Neural progenitor cell (in vitro differentiated cells): ENCODE measurements at regions not wholly inside any gene's neighbourhood (a gene's known extent, or its start where the extent isn't known, plus 50 kb on each side); places are given as distances from the start of the nearest gene placed in this dataset.

ENCODE experiments used
- DNase-seq: peaks from one replicate; pipeline ENCODE4 v3.0.0-alpha.2; 2016; ENCODE audit warnings: low spot score
- H2AFZ ChIP-seq: fragments of 200-600 bp; sonication (generic); replicated peaks from 2 replicates; pipeline ENCODE4 v1.6.1; 2016; ENCODE audit warnings: antibody characterized with exemption
- H3F3A ChIP-seq: fragments of 200-600 bp; sonication (generic); 2 replicates; pipeline ENCODE4 v1.6.1; 2016; ENCODE audit warnings: antibody characterized with exemption, low read depth
- H3K27ac ChIP-seq: fragments of 200-600 bp; sonication (generic); 2 replicates; pipeline ENCODE4 v1.5.1; 2016; ENCODE audit warnings: mild to moderate bottlenecking
- H3K27me3 ChIP-seq: fragments of 200-600 bp; sonication (generic); 2 replicates; pipeline ENCODE4 v1.6.1; 2016; ENCODE audit warnings: mild to moderate bottlenecking, moderate library complexity
- H3K36me3 ChIP-seq: fragments of 200-600 bp; sonication (generic); 2 replicates; pipeline ENCODE4 v1.5.1; 2016
- H3K4me1 ChIP-seq: fragments of 200-600 bp; sonication (generic); 2 replicates; pipeline ENCODE4 v1.6.1; 2016; ENCODE audit warnings: mixed run types
- H3K4me2 ChIP-seq: fragments of 200-600 bp; sonication (generic); 2 replicates; pipeline ENCODE4 v1.6.1; 2016
- H3K4me3 ChIP-seq: fragments of 200-600 bp; sonication (generic); 2 replicates; pipeline ENCODE4 v1.5.1; 2016
- H3K79me2 ChIP-seq: fragments of 200-600 bp; sonication (generic); 2 replicates; pipeline ENCODE4 v1.6.1; 2016; ENCODE audit warnings: low read depth
- H3K9ac ChIP-seq: fragments of 200-600 bp; sonication (generic); 2 replicates; pipeline ENCODE4 v1.6.1; 2016
- H3K9me3 ChIP-seq: fragments of 200-600 bp; sonication (generic); 2 replicates; pipeline ENCODE4 v1.5.1; 2016; ENCODE audit warnings: low read depth
- H4K20me1 ChIP-seq: fragments of 200-600 bp; sonication (generic); 2 replicates; pipeline ENCODE4 v1.6.1; 2016; ENCODE audit warnings: low read depth
- H3K27ac Mint-ChIP-seq: 3 replicates; pipeline ENCODE4 v1.8.0; 2021; ENCODE audit warnings: mixed read lengths
- H3K27me3 Mint-ChIP-seq: 2 replicates; pipeline ENCODE4 v1.8.0; 2022; ENCODE audit warnings: low read depth, mild to moderate bottlenecking, inconsistent platforms, moderate library complexity, mixed read lengths; ENCODE audit not compliant: insufficient read depth
- H3K36me3 Mint-ChIP-seq: 3 replicates; pipeline ENCODE4 v1.8.0; 2021; ENCODE audit warnings: mixed read lengths
- H3K4me1 Mint-ChIP-seq: 3 replicates; pipeline ENCODE4 v1.8.0; 2021; ENCODE audit warnings: mixed read lengths
- H3K4me3 Mint-ChIP-seq: 3 replicates; pipeline ENCODE4 v1.8.0; 2021; ENCODE audit warnings: mild to moderate bottlenecking, moderate library complexity, mixed read lengths
- H3K9me3 Mint-ChIP-seq: 3 replicates; pipeline ENCODE4 v1.8.0; 2020; ENCODE audit warnings: mixed read lengths
- CTCF ChIP-seq: fragments of 200-600 bp; sonication (generic); IDR thresholded peaks from 2 replicates; pipeline ENCODE4 v1.5.1; 2017; ENCODE audit warnings: antibody characterized with exemption, mild to moderate bottlenecking
- EZH2 ChIP-seq: fragments of 200-600 bp; sonication (generic); IDR thresholded peaks from 2 replicates; pipeline ENCODE4 v1.6.1; 2017; ENCODE audit warnings: antibody characterized with exemption, mild to moderate bottlenecking, moderate library complexity
- EZH2phosphoT487 ChIP-seq: fragments of 200-600 bp; sonication (generic); IDR thresholded peaks from 2 replicates; pipeline ENCODE4 v1.6.1; 2017; ENCODE audit warnings: antibody characterized with exemption

- H3K4me3 ChIP-seq = no peak overlapping the region
- no peak for DNase-seq
- no peaks in the 10 kb centered on the region for H3K9me3 ChIP-seq
- H3K27ac ChIP-seq = no peak overlapping the region
- TF ChIP-seq EZH2phosphoT487 (no peak), CTCF (no peak), EZH2 (no peak)
- H4K20me1 ChIP-seq = no peaks in the 10 kb centered on the region
- Mint-ChIP-seq H3K4me3 (no peak overlapping the region), H3K36me3 (no peaks in the 10 kb centered on the region), H3K27me3 (no peaks in the 10 kb centered on the region), H3K9me3 (no peaks in the 10 kb centered on the region), H3K4me1 (peaks cover 12% of the 10 kb centered on the region), H3K27ac (no peak overlapping the region)
- H3K36me3 ChIP-seq = no peaks in the 10 kb centered on the region
- H3K9ac ChIP-seq = no peak overlapping the region
- H3F3A ChIP-seq = no peaks in the 10 kb centered on the region
- no peaks in the 10 kb centered on the region for H3K4me1 ChIP-seq
- no peak overlapping the region for H3K4me2 ChIP-seq
- no peaks in the 10 kb centered on the region for H3K27me3 ChIP-seq
- H2AFZ ChIP-seq = no peak overlapping the region
- no peaks in the 10 kb centered on the region for H3K79me2 ChIP-seq
Observed at GRCh38 chr3:137116619-137117018, 158.8 kb downstream of the IL20RB start.

DNA sequence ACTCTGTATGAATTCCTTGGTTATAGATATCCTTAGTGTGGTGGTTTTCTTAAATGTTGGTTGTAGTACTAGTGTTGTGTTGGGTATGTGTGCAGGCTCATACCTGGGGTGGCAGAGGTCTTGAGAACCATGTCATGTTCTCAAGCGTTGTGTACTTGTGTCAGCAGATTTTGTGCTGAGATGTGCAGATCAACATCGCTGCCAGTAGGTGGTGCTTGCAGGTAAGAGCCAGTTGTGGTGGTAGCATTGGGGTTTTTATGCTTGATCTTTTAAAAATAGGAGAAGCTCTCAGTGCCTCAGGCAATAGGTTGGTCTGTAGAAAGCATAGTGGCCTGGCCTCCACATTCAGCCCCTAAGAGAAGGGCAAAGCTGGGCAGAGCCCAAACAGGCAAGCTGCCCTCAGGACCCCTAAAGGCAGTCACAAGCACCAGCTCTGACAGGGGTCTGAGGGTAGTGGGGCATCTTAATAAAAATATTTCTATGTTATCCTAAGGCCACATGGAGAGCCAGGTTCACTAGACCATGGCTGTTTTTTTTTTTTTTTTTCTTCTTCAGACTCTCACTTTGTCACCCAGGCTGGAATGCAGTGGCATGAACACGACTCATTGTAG lies 164.0 kb downstream of the IL20RB start:
- H3K4me1 ChIP-seq = peaks cover 3% of the 10 kb centered on the region
- no peaks in the 10 kb centered on the region for H3K9me3 ChIP-seq
- peak; percentile 70 for DNase-seq
- no peaks in the 10 kb centered on the region for H3K27me3 ChIP-seq
- no peaks in the 10 kb centered on the region for H3K79me2 ChIP-seq
- no peaks in the 10 kb centered on the region for H3K36me3 ChIP-seq
- no peak overlapping the region for H3K27ac ChIP-seq
- no peak overlapping the region for H3K4me3 ChIP-seq
- Mint-ChIP-seq H3K4me1 (peaks cover 1% of the 10 kb centered on the region), H3K27me3 (peaks cover 5% of the 10 kb centered on the region), H3K9me3 (no peaks in the 10 kb centered on the region), H3K36me3 (no peaks in the 10 kb centered on the region), H3K27ac (no peak overlapping the region), H3K4me3 (no peak overlapping the region)
- no peak overlapping the region for H3K9ac ChIP-seq
- peak; percentile 82 for TF ChIP-seq CTCF
- TF ChIP-seq EZH2phosphoT487 = no peak
- H3F3A ChIP-seq = no peaks in the 10 kb centered on the region
- H2AFZ ChIP-seq = no peak overlapping the region
- no peaks in the 10 kb centered on the region for H4K20me1 ChIP-seq
- no peak overlapping the region for H3K4me2 ChIP-seq

DNA sequence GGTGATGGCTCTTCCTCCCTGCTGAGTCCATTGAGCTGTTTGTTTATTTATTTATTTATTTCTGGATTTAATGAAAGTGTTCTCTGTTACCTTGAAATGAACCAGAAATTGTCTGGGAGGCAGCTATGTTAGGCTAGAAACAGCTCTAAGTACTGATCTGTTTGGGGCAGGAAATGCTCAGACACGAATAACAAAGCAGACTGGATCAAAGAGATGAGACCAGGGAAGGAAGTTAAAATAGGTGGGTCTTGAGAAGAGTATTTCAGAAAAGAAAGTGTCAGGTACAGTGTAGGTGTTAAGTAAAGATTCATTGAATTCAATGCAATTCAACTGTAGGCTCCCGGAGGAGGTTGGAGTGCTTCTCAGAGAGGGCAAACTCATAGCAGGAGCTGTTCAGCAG lies 173.3 kb downstream of the IL20RB start:
- Histone ChIP-seq H4K20me1 (no peaks in the 10 kb centered on the region), H3K27me3 (no peaks in the 10 kb centered on the region), H3K4me2 (no peak overlapping the region), H3K4me1 (peaks cover 5% of the 10 kb centered on the region), H2AFZ (no peak overlapping the region), H3K9ac (no peak overlapping the region), H3K36me3 (no peaks in the 10 kb centered on the region), H3K79me2 (no peaks in the 10 kb centered on the region), H3K4me3 (no peak overlapping the region), H3K9me3 (no peaks in the 10 kb centered on the region), H3K27ac (no peak overlapping the region), H3F3A (no peaks in the 10 kb centered on the region)
- H3K36me3 Mint-ChIP-seq = no peaks in the 10 kb centered on the region
- H3K9me3 Mint-ChIP-seq = no peaks in the 10 kb centered on the region
- H3K4me1 Mint-ChIP-seq = peaks cover 7% of the 10 kb centered on the region
- no peak overlapping the region for H3K27ac Mint-ChIP-seq
- H3K27me3 Mint-ChIP-seq = no peaks in the 10 kb centered on the region
- no peak overlapping the region for H3K4me3 Mint-ChIP-seq
- TF ChIP-seq EZH2phosphoT487 = no peak
- TF ChIP-seq CTCF = no peak
- no peak for TF ChIP-seq EZH2
- DNase-seq = no peak
